Suppressor macrophage (primary cell): ENCODE measurements at regions not wholly inside any gene's neighbourhood (a gene's known extent, or its start where the extent isn't known, plus 50 kb on each side); places are given as distances from the start of the nearest gene placed in this dataset.

Experiments
- DNase-seq, 4 experiments: peaks; one replicate each; pipeline ENCODE4 v3.0.0-alpha.2; 2020 to 2022

GRCh38 chr17:14942526-14943190, 322.5 kb downstream of the PMP22 start:
- no peak for DNase-seq

GRCh38 chr17:14940938-14941265, 324.2 kb downstream of the PMP22 start:
- no peak for DNase-seq

- DNase-seq, result no peak
Observed at GRCh38 chr17:14940108-14940937, 324.8 kb downstream of the PMP22 start.

- no peak for DNase-seq
Observed at GRCh38 chr17:14935845-14936485, 329.2 kb downstream of the PMP22 start.

GRCh38 chr17:14935139-14935841, 329.8 kb downstream of the PMP22 start:
- no peak for DNase-seq

- DNase-seq, result no peak
Observed at GRCh38 chr17:14933676-14934075, 331.4 kb downstream of the PMP22 start.

- peak; percentile 70 to 89 (median 78) for DNase-seq
Observed at GRCh38 chr17:14926526-14927122, 338.5 kb downstream of the PMP22 start.

GRCh38 chr17:14926073-14926472, 339.1 kb downstream of the PMP22 start:
- no peak for DNase-seq

- no peak for DNase-seq
Observed at GRCh38 chr17:14925498-14925897, 339.6 kb downstream of the PMP22 start.

- no peak for DNase-seq
Observed at GRCh38 chr17:14923981-14924380, 341.1 kb downstream of the PMP22 start.

GRCh38 chr17:14922411-14922810, 342.7 kb downstream of the PMP22 start:
- DNase-seq, result no peak

- DNase-seq, result no peak
Observed at GRCh38 chr17:14921936-14922335, 343.2 kb downstream of the PMP22 start.

GRCh38 chr17:14919631-14920213, 345.4 kb downstream of the PMP22 start:
- DNase-seq, result no peak

- no peak for DNase-seq
Observed at GRCh38 chr17:14919094-14919493, 346.0 kb downstream of the PMP22 start.

- DNase-seq, result no peak
Observed at GRCh38 chr17:14918540-14918939, 346.6 kb downstream of the PMP22 start.

GRCh38 chr17:14910916-14911315, 354.2 kb downstream of the PMP22 start:
- DNase-seq, result no peak

- DNase-seq, result no peak
Observed at GRCh38 chr17:14904386-14904785, 360.7 kb downstream of the PMP22 start.

GRCh38 chr17:14903854-14904253, 361.3 kb downstream of the PMP22 start:
- no peak for DNase-seq

- DNase-seq, result no peak
Observed at GRCh38 chr17:14902803-14903202, 362.3 kb downstream of the PMP22 start.

- DNase-seq, result no peak
Observed at GRCh38 chr17:14902297-14902696, 362.8 kb downstream of the PMP22 start.

- no peak for DNase-seq
Observed at GRCh38 chr17:14901376-14901775, 363.8 kb downstream of the PMP22 start.

GRCh38 chr17:14886200-14886739, 378.9 kb downstream of the PMP22 start:
- peak in 2 of 4 experiments; percentile 1 to 11 for DNase-seq
